C4-2B (cell line): ENCODE measurements at regions not wholly inside any gene's neighbourhood (a gene's known extent, or its start where the extent isn't known, plus 50 kb on each side); places are given as distances from the start of the nearest gene placed in this dataset.

Source experiments
- CTCF ChIP-seq: fragments of 450-650 bp; conservative IDR thresholded peaks from 2 replicates; pipeline ENCODE4 v1.5.1; 2017; ENCODE audit warnings: mild to moderate bottlenecking
- ZFX ChIP-seq: fragments of 450-650 bp; IDR thresholded peaks from 2 replicates; pipeline ENCODE4 v1.6.1; 2017

- no peak for TF ChIP-seq CTCF
- no peak for TF ChIP-seq ZFX
Measured at GRCh38 chr3:147544290-147544689, 135.1 kb downstream of the ZIC1 start.
